Posterior cingulate gyrus (tissue), 11 donors: ENCODE measurements at regions not wholly inside any gene's neighbourhood (a gene's known extent, or its start where the extent isn't known, plus 50 kb on each side); places are given as distances from the start of the nearest gene placed in this dataset.
"Not testable (repeated sequence)": the region's sequence is repeated elsewhere in the genome, so short reads cannot be mapped to it uniquely, and the experiment has no call there.

ENCODE experiments used
- DNase-seq, 10 donors: peaks; one replicate each; pipeline versions ENCODE4 v3.0.0 to v3.0.0-alpha.2; 2020 to 2021; ENCODE audit warnings: mixed read lengths in 3 of 10
- intact Hi-C: fragments of 100-400 bp; cut with DNase I; formaldehyde crosslinking; loops from one replicate; pipeline ENCODE4 v1.15.1; 2023

- no peak for DNase-seq
- intact Hi-C loops: no loop called here
These were observed 154.7 kb upstream of the DGKB start for GRCh38 chr7:15057272-15057671.

GRCh38 chr7:15054304-15054703 is 151.8 kb upstream of the DGKB start:
- DNase-seq, intact Hi-C loops: not testable (repeated sequence)

GRCh38 chr7:15049157-15049556 is 146.6 kb upstream of the DGKB start:
- intact Hi-C loops: no loop called here
- no peak for DNase-seq

- DNase-seq: no peak
- intact Hi-C loops: no loop called here
These were observed 144.3 kb upstream of the DGKB start for GRCh38 chr7:15046861-15047260.

GRCh38 chr7:15043931-15044330 is 141.4 kb upstream of the DGKB start:
- DNase-seq: no peak
- intact Hi-C loops: no loop called here

- intact Hi-C loops: no loop called here
- no peak for DNase-seq
These were observed 139.9 kb upstream of the DGKB start for GRCh38 chr7:15042285-15043065.

- DNase-seq: no peak
- intact Hi-C loops: no loop called here
These were observed 138.7 kb upstream of the DGKB start for GRCh38 chr7:15041226-15041625.

GRCh38 chr7:15035814-15036213 is 133.3 kb upstream of the DGKB start:
- no peak for DNase-seq
- intact Hi-C loops: no loop called here

- DNase-seq: no peak
- intact Hi-C loops: no loop called here
These were observed 130.5 kb upstream of the DGKB start for GRCh38 chr7:15033039-15033438.

- intact Hi-C loops: no loop called here
- DNase-seq: no peak
These were observed 116.4 kb upstream of the DGKB start for GRCh38 chr7:15018981-15019380.

GRCh38 chr7:15016766-15017165 is 114.2 kb upstream of the DGKB start:
- no peak for DNase-seq
- intact Hi-C loops: loop anchor here (2.0 kb wide), 1 partner anchor 300 kb away; no protein-coding TSS in a partner anchor

GRCh38 chr7:15016315-15016667 is 113.7 kb upstream of the DGKB start:
- DNase-seq: no peak
- intact Hi-C loops: loop anchor here (2.0 kb wide), 1 partner anchor 299 kb away; no protein-coding TSS in a partner anchor

- intact Hi-C loops: loop anchor here (2.0 kb wide), 1 partner anchor 299 kb away; no protein-coding TSS in a partner anchor
- DNase-seq: peak in 3 of 10 donors; percentile 7 to 66 (median 11)
These were observed 113.2 kb upstream of the DGKB start for GRCh38 chr7:15015545-15016314.

- intact Hi-C loops: no loop called here
These were observed 109.6 kb upstream of the DGKB start for GRCh38 chr7:15012135-15012534.

GRCh38 chr7:15011289-15011688 is 108.7 kb upstream of the DGKB start:
- intact Hi-C loops: no loop called here

More at GRCh38 chr7:15012135-15012534, 109.6 kb upstream of the DGKB start:
- no peak for DNase-seq

GRCh38 chr7:15007507-15007906 is 105.0 kb upstream of the DGKB start:
- intact Hi-C loops: no loop called here
- DNase-seq: no peak

More at GRCh38 chr7:15011289-15011688, 108.7 kb upstream of the DGKB start:
- no peak for DNase-seq

GRCh38 chr7:15005672-15006071 is 103.1 kb upstream of the DGKB start:
- intact Hi-C loops: no loop called here
- no peak for DNase-seq

- intact Hi-C loops: no loop called here
- no peak for DNase-seq
These were observed 97.6 kb upstream of the DGKB start for GRCh38 chr7:15000157-15000556.

GRCh38 chr7:14999331-14999730 is 96.8 kb upstream of the DGKB start:
- no peak for DNase-seq
- intact Hi-C loops: no loop called here

- intact Hi-C loops: no loop called here
- no peak for DNase-seq
These were observed 93.2 kb upstream of the DGKB start for GRCh38 chr7:14995774-14996173.

- intact Hi-C loops: no loop called here
- no peak for DNase-seq
These were observed 86.4 kb upstream of the DGKB start for GRCh38 chr7:14988941-14989340.

GRCh38 chr7:14978687-14979086 is 76.1 kb upstream of the DGKB start:
- intact Hi-C loops: no loop called here
- no peak for DNase-seq
